Stimulated activated CD4-positive, alpha-beta T cell treated with anti-CD3 and anti-CD28 coated beads, Interleukin-12 subunit alpha, Interleukin-12 subunit beta, amount 100 ng/mL, for 48 hours (primary cell): ENCODE measurements at regions not wholly inside any gene's neighbourhood (a gene's known extent, or its start where the extent isn't known, plus 50 kb on each side); places are given as distances from the start of the nearest gene placed in this dataset.

Experiments
- DNase-seq, 3 donors: peaks; one replicate each; pipeline ENCODE4 v3.0.0-alpha.2; 2020; ENCODE audit warnings: low read depth in 2 of 3, low spot score in 1 of 3

- DNase-seq: no peak
Observed at GRCh38 chr11:92644595-92645445, 324.6 kb upstream of the MTNR1B start.

GRCh38 chr11:92651159-92651558 is 318.3 kb upstream of the MTNR1B start:
- DNase-seq: no peak

- no peak for DNase-seq
Observed at GRCh38 chr11:92653454-92653853, 316.0 kb upstream of the MTNR1B start.

GRCh38 chr11:92656783-92657182 is 312.7 kb upstream of the MTNR1B start:
- DNase-seq: no peak

DNA sequence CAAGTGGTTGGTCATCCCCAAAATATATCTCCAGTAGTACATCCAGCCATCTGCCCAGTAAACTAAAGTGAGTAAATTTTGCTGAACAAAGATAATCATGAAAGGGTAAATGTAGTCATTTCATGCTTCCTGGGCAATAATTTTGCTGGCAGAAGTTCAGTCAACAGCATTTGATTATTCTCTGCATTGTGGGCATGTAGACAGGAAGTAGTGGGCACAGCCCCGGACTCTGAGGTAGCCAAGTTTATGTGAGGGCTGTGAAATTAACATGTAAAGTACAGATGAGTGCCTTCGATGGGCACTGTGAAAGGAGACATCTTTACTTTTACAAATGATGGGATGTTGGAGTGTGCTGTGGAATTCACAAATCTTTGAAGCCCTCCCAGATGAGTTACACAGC is 312.2 kb upstream of the MTNR1B start:
- no peak for DNase-seq

GRCh38 chr11:92658733-92659132 is 310.7 kb upstream of the MTNR1B start:
- no peak for DNase-seq

- no peak for DNase-seq
Observed at GRCh38 chr11:92659793-92660192, 309.7 kb upstream of the MTNR1B start.

DNA sequence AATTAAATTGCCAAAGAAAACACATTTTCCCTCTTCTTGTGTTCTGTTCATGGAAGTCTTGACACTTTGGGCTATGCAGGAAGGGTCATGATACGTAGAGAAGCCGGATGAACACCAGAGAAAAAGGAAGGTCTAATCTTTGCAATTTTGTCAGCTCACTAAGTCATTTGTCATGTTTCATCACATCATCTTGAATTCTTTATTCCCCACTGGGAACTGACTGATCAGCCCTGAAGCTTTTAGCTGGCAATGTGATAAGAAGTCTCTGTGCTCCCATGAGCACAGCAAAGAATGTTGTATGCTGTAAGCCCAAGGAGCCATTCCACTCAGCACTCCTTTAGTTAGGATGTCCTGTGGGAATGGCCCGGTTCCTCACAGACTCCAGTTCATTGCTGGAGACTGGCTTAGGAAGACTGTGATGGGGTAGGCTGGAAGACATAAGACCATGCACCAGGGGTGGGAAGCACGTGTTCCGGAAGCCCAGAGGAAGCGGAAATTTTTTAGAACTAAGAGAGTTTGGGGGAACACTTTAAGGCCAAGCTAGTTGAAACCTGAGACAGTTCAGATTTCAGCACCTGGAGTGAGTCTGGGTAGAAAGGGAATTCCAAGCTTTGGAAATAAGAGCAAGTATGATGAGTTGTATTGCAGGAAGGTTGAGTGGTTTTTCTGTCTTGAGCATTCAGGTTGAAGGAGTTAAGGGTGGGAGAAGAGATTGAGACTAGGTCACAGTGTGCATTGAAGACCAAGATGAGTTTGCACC is 306.7 kb upstream of the MTNR1B start:
- no peak for DNase-seq

DNA sequence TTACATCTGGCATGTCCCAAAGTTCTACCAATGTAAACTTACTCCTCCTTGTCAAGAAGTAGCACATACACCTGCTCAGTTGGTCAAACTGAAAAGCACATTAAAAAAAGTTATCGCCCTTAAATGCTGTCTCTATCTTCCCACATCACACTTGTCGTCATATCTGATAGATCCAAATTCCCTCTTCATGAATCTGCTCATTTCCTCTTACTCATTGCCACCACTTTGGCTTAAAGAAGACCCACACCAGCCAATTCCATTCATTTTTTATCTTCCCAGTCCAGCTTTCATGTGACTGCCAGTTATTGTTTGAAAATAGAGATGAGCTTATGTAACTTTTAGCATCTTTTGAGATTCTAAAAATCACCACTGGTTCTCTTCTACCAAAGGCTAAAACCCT is 305.9 kb upstream of the MTNR1B start:
- DNase-seq: no peak

GRCh38 chr11:92667486-92668152 is 301.8 kb upstream of the MTNR1B start:
- DNase-seq: no peak

DNA sequence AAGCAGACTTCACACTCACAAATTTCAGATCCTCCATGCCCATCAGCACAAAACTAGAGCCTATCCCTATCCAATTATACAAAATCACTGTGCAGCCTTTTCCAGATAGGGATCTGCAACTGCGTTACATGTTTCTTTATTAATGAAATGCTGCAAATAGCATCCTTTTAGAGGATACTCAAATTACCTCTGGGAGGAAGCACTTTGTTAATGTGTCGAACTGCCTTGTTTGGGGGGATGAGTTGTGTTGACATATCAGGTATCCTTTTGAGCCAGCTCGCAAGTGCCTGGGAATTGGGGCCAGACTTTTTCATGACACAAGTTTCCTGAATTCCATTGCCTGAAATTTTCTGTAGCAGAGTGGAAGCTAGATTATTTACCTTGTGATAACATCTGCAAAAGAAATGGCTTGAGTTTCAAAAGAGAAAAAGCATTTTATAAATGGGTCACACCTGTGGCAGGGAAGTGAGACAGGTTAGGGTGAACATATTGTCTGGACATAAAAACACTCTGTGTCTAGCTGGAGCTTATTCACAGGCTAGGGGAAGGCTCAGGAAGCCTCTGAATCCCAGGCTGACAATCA is 299.1 kb upstream of the MTNR1B start:
- DNase-seq: no peak

GRCh38 chr11:92671081-92671480 is 298.4 kb upstream of the MTNR1B start:
- DNase-seq: no peak

DNA sequence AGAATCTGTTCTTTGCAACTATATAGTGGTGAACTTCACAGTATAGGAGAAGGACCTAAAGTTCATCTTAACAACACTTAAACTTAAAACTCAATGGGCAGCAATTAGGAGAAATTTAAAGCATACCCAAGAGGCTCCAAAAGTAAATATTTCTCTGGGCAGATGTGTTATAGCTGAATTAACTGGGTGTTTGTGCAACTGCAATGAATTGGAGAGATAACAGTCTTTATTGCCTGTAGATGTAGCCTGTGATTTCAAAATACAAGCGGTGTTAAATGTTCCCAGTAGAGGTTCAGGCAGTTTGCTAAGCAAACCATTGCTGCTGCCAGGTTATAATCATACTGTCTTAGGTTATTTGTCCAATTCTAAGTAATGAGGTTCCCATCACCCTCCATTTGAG is 294.1 kb upstream of the MTNR1B start:
- no peak for DNase-seq

GRCh38 chr11:92675810-92676209 is 293.6 kb upstream of the MTNR1B start:
- DNase-seq: no peak

DNA sequence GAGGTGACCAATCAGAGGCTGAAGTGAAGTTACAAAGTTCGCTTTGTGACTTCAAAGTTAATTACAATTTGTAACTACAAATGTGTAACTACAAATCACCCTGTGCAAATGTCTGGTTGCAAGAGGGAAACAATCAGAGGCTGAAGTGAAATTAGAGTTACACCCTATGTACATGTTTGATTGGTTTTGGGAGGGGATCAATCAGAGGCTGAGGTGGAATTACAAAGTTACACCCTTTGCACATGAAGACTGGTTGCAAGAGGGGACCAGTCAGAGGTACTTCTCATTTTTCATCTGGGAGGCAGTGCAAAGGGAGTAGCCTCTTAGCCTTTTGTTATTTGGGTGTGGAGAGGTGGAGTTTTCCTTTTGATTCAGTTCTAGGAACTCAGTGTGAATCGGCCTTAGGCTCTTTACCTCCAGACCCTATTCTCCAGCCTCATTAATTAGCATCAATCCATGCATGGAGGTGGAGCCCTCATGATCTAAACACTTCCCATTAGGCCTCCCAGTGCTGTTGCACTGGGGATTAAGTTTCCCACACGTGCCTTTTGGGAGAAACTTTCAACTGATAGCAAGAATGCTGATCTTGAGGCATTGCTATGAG is 291.3 kb upstream of the MTNR1B start:
- DNase-seq: no peak

- no peak for DNase-seq
Observed at GRCh38 chr11:92681586-92681985, 287.9 kb upstream of the MTNR1B start.

GRCh38 chr11:92682136-92682535 is 287.3 kb upstream of the MTNR1B start:
- DNase-seq: no peak

GRCh38 chr11:92682952-92683351 is 286.5 kb upstream of the MTNR1B start:
- DNase-seq: no peak

- no peak for DNase-seq
Observed at GRCh38 chr11:92685049-92685448, 284.4 kb upstream of the MTNR1B start.

DNA sequence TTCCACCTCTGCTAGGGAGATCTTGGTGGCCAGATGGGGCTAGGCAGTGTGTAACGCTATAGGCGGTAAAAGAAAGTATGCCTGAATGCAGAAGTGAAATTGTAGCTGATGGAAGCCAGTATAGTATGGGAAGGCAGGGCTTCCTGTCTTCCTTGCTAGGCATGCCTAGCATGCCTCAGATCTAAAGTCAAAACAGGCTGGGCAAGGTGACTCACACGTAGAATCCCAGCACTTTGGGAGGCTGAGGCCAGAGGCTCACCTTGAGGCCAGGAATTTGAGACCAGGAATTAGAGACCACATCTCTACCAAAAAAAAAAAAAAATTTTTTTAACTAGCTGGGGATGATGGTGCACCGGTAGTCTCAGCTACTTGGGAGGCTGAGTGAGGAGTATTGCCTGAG is 281.7 kb upstream of the MTNR1B start:
- DNase-seq: no peak

GRCh38 chr11:92688416-92688815 is 281.0 kb upstream of the MTNR1B start:
- DNase-seq: no peak
